ENCODE measurements at regions not wholly inside any gene's neighbourhood (a gene's known extent, or its start where the extent isn't known, plus 50 kb on each side); places are given as distances from the start of the nearest gene placed in this dataset.

GRCh38 chr13:30824651-30825050 is 81.4 kb upstream of the MEDAG start:
- no peak for TF ChIP-seq CTCF (IDR thresholded peaks at IDR 0.05; ENCODE audit: extremely low read depth, low read depth, low read length)
- no peak for DNase-seq (ENCODE audit: insufficient read length, low spot score, missing footprints)
- Histone ChIP-seq H2AFZ (ENCODE audit: low read length) (no peak overlapping the region), H3K9me3 (ENCODE audit: low read depth, low read length) (no peaks in the 10 kb centered on the region), H3K27me3 (ENCODE audit: insufficient read depth, low read length) (no peaks in the 10 kb centered on the region), H3K4me2 (ENCODE audit: insufficient read depth, low read length) (no peak overlapping the region), H4K20me1 (ENCODE audit: insufficient read depth, low read length) (no peaks in the 10 kb centered on the region), H3K4me1 (ENCODE audit: insufficient read depth, low read length) (peaks cover 8% of the 10 kb centered on the region), H3K36me3 (ENCODE audit: insufficient read depth, low read length) (no peaks in the 10 kb centered on the region), H3K27ac (ENCODE audit: low read depth, low read length) (no peak overlapping the region), H3K4me3 (ENCODE audit: insufficient read depth, low read length) (no peak overlapping the region), H3K79me2 (ENCODE audit: insufficient read depth, low read length) (no peaks in the 10 kb centered on the region)

- no peak for TF ChIP-seq CTCF (IDR thresholded peaks at IDR 0.05; ENCODE audit: extremely low read depth, low read depth, low read length)
- no peaks in the 10 kb centered on the region for H3K36me3 ChIP-seq (ENCODE audit: insufficient read depth, low read length)
Observed at GRCh38 chr13:30826911-30827577, 79.0 kb upstream of the MEDAG start.

GRCh38 chr13:30827578-30827925 is 78.5 kb upstream of the MEDAG start:
- no peak overlapping the region for H2AFZ ChIP-seq (ENCODE audit: low read length)
- H3K79me2 ChIP-seq (ENCODE audit: insufficient read depth, low read length), result no peaks in the 10 kb centered on the region
- H3K4me1 ChIP-seq (ENCODE audit: insufficient read depth, low read length), result peaks cover 15% of the 10 kb centered on the region
- H3K9me3 ChIP-seq (ENCODE audit: low read depth, low read length), result no peaks in the 10 kb centered on the region
- TF ChIP-seq CTCF (IDR thresholded peaks at IDR 0.05; ENCODE audit: extremely low read depth, low read depth, low read length), result no peak
- H3K4me2 ChIP-seq (ENCODE audit: insufficient read depth, low read length), result no peak overlapping the region
- no peak overlapping the region for H3K27ac ChIP-seq (ENCODE audit: low read depth, low read length)
- H3K4me3 ChIP-seq (ENCODE audit: insufficient read depth, low read length), result no peak overlapping the region
- no peaks in the 10 kb centered on the region for H3K27me3 ChIP-seq (ENCODE audit: insufficient read depth, low read length)
- DNase-seq (ENCODE audit: insufficient read length, low spot score, missing footprints), result no peak
- H4K20me1 ChIP-seq (ENCODE audit: insufficient read depth, low read length), result no peaks in the 10 kb centered on the region
- H3K36me3 ChIP-seq (ENCODE audit: insufficient read depth, low read length), result no peaks in the 10 kb centered on the region

More at GRCh38 chr13:30826911-30827577, 79.0 kb upstream of the MEDAG start:
- no peaks in the 10 kb centered on the region for H4K20me1 ChIP-seq (ENCODE audit: insufficient read depth, low read length)
- H3K4me3 ChIP-seq (ENCODE audit: insufficient read depth, low read length), result no peak overlapping the region
- no peaks in the 10 kb centered on the region for H3K79me2 ChIP-seq (ENCODE audit: insufficient read depth, low read length)
- no peak overlapping the region for H3K27ac ChIP-seq (ENCODE audit: low read depth, low read length)
- no peak for DNase-seq (ENCODE audit: insufficient read length, low spot score, missing footprints)
- no peaks in the 10 kb centered on the region for H3K9me3 ChIP-seq (ENCODE audit: low read depth, low read length)
- no peak overlapping the region for H2AFZ ChIP-seq (ENCODE audit: low read length)
- H3K4me1 ChIP-seq (ENCODE audit: insufficient read depth, low read length), result peaks cover 15% of the 10 kb centered on the region
- no peaks in the 10 kb centered on the region for H3K27me3 ChIP-seq (ENCODE audit: insufficient read depth, low read length)
- H3K4me2 ChIP-seq (ENCODE audit: insufficient read depth, low read length), result no peak overlapping the region

GRCh38 chr13:30829145-30829832 is 76.8 kb upstream of the MEDAG start:
- no peak for TF ChIP-seq CTCF (IDR thresholded peaks at IDR 0.05; ENCODE audit: extremely low read depth, low read depth, low read length)
- H3K27ac ChIP-seq (ENCODE audit: low read depth, low read length), result no peak overlapping the region
- H3K9me3 ChIP-seq (ENCODE audit: low read depth, low read length), result no peaks in the 10 kb centered on the region
- peak; percentile 87 for DNase-seq (ENCODE audit: insufficient read length, low spot score, missing footprints)
- H4K20me1 ChIP-seq (ENCODE audit: insufficient read depth, low read length), result no peaks in the 10 kb centered on the region
- no peaks in the 10 kb centered on the region for H3K36me3 ChIP-seq (ENCODE audit: insufficient read depth, low read length)
- no peak overlapping the region for H2AFZ ChIP-seq (ENCODE audit: low read length)
- H3K79me2 ChIP-seq (ENCODE audit: insufficient read depth, low read length), result no peaks in the 10 kb centered on the region
- no peaks in the 10 kb centered on the region for H3K27me3 ChIP-seq (ENCODE audit: insufficient read depth, low read length)
- no peak overlapping the region for H3K4me3 ChIP-seq (ENCODE audit: insufficient read depth, low read length)
- peak overlapping the region; percentile 0 for H3K4me2 ChIP-seq (ENCODE audit: insufficient read depth, low read length)
- H3K4me1 ChIP-seq (ENCODE audit: insufficient read depth, low read length), result peaks cover 15% of the 10 kb centered on the region

All from osteoblast (primary cell).